Uterus (tissue), 3 donors: ENCODE measurements at regions not wholly inside any gene's neighbourhood (a gene's known extent, or its start where the extent isn't known, plus 50 kb on each side); places are given as distances from the start of the nearest gene placed in this dataset.

Experiments
- DNase-seq, 2 donors: peaks; one replicate each; pipeline ENCODE4 v3.0.0-alpha.2; 2019 to 2020
- H3K27ac ChIP-seq, 2 donors: fragments of 200-600 bp; sonication (generic); 1 replicate in 1 of 2; 2 replicates in 1 of 2; pipeline ENCODE4 v1.5.1; 2016 to 2018
- H3K27me3 ChIP-seq, 2 donors: fragments of 200-600 bp; sonication (generic); one replicate each; pipeline ENCODE4 v1.5.1; 2018 to 2019; ENCODE audit warnings: control low read depth in 1 of 2
- H3K36me3 ChIP-seq, 2 donors: fragments of 200-600 bp; sonication (generic); one replicate each; pipeline ENCODE4 v1.5.1; 2019; ENCODE audit warnings: control low read depth in 1 of 2
- H3K4me1 ChIP-seq, 2 donors: fragments of 200-600 bp; sonication (generic); one replicate each; pipeline ENCODE4 v1.5.1; 2018 to 2019; ENCODE audit warnings: control low read depth in 1 of 2
- H3K4me3 ChIP-seq, 2 donors: fragments of 200-600 bp; sonication (generic); 1 replicate in 1 of 2; 2 replicates in 1 of 2; pipeline ENCODE4 v1.5.1; 2018 to 2019; ENCODE audit warnings: mild to moderate bottlenecking in 1 of 2
- H3K9me3 ChIP-seq, 2 donors: fragments of 200-600 bp; sonication (generic); one replicate each; pipeline ENCODE4 v1.5.1; 2019; ENCODE audit warnings: control low read depth in 1 of 2
- POLR2A ChIP-seq, 2 donors: fragments of 450-650 bp; IDR thresholded peaks; one replicate each; pipeline ENCODE4 v1.6.1; 2016; ENCODE audit warnings: antibody characterized with exemption in 2 of 2, mild to moderate bottlenecking in 1 of 2, moderate library complexity in 1 of 2
- intact Hi-C: fragments of 100-400 bp; cut with DNase I; formaldehyde crosslinking; loops from one replicate; pipeline ENCODE4 v1.15.1; 2023; ENCODE audit warnings: low total_unique reads
- TF ChIP-seq, protein P1 (sequence below), 4 experiments: fragments of 200-600 bp in 2 of 4; fragments of 450-650 bp in 2 of 4; sonication (generic) in 2 of 4; IDR thresholded peaks; one replicate each; pipeline ENCODE4 v1.5.1; 2016 to 2019; ENCODE audit warnings: antibody characterized with exemption in 4 of 4, mild to moderate bottlenecking in 2 of 4, moderate library complexity in 1 of 4
- donor health status: DM: yes; HTN: yes; CAD: no.

DNA sequence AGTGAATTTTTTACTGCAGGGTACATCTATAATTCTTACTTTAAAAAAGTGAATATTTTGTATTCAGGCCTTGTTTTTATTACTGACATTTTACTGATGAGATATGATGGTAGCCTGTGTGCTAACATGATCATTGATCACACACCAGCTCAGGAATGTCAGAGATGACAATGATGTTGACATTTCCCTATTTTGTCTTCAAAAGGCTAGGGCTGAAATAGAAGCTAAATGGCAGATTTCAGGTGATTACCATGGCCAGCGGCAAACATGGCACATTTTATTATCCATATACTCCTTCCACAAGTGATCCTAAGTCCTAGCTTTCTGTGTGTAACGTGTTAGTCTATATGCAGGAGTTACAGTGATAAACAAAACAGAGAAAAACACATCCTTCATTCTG, 544.3 kb upstream of the MIR17HG start:
- H3K27ac ChIP-seq = no peak overlapping the region
- H3K4me1 ChIP-seq = no peaks in the 10 kb centered on the region
- TF ChIP-seq, protein P1, sequence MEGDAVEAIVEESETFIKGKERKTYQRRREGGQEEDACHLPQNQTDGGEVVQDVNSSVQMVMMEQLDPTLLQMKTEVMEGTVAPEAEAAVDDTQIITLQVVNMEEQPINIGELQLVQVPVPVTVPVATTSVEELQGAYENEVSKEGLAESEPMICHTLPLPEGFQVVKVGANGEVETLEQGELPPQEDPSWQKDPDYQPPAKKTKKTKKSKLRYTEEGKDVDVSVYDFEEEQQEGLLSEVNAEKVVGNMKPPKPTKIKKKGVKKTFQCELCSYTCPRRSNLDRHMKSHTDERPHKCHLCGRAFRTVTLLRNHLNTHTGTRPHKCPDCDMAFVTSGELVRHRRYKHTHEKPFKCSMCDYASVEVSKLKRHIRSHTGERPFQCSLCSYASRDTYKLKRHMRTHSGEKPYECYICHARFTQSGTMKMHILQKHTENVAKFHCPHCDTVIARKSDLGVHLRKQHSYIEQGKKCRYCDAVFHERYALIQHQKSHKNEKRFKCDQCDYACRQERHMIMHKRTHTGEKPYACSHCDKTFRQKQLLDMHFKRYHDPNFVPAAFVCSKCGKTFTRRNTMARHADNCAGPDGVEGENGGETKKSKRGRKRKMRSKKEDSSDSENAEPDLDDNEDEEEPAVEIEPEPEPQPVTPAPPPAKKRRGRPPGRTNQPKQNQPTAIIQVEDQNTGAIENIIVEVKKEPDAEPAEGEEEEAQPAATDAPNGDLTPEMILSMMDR (IDR thresholded peaks at IDR 0.05) = no peak
- no peak for TF ChIP-seq POLR2A (IDR thresholded peaks at IDR 0.05)
- no peaks in the 10 kb centered on the region for H3K9me3 ChIP-seq
- no peaks in the 10 kb centered on the region for H3K27me3 ChIP-seq
- intact Hi-C loops = no loop called here
- no peaks in the 10 kb centered on the region for H3K36me3 ChIP-seq
- no peak for DNase-seq
- no peak overlapping the region for H3K4me3 ChIP-seq

DNA sequence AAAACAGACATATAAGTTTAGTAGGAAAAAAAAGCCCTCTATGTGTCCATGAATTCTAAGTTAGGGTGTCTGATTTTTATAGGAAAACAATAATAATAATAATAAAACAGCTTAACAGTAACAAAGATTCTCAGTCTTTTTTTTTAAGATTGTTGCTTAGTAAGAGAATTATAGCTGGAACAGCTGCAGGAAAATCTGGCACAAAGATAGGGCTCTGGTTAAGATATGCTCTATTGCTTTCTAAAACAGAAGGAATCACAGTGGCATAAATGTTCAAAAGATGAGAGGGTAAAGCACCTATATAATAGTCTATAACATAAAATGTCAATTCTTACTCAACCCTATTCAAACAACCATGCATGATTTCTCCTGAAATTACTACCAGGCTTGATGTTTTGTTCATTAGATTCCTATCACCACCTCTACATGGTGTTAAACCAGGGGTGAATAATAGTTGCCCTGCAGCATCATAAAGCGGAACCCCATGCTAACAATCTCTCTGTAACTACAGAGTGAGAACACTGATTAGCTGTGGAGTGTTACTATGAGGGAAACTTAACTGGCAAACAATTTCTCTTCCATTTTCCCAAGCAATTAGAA, 541.4 kb upstream of the MIR17HG start:
- no peak for DNase-seq
- H3K27me3 ChIP-seq = no peaks in the 10 kb centered on the region
- no peak overlapping the region for H3K27ac ChIP-seq
- intact Hi-C loops = no loop called here
- no peaks in the 10 kb centered on the region for H3K36me3 ChIP-seq
- H3K4me3 ChIP-seq = no peak overlapping the region
- no peak for TF ChIP-seq POLR2A (IDR thresholded peaks at IDR 0.05)
- TF ChIP-seq, protein P1 (IDR thresholded peaks at IDR 0.05) = no peak
- no peaks in the 10 kb centered on the region for H3K4me1 ChIP-seq
- H3K9me3 ChIP-seq = no peaks in the 10 kb centered on the region

DNA sequence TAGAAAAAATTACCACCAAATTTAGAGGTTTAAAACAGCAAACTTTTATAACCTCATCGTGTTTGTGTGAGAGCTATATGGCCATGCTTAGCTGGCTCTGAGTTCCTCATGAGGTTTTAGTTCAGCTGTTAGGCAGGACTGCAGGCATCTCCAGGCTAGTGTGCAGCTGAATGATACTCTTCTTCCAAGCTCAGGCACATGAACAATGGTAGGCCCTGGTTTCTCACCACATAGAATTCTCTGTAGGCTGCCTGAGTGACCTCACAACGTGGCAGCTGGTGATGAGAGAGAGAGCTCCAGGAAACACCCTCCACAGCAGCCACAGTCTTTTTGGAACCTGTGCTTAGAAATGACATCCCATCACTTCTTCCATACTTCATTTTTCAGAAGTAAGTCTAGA, 540.6 kb upstream of the MIR17HG start:
- H3K36me3 ChIP-seq = no peaks in the 10 kb centered on the region
- DNase-seq = no peak
- no peaks in the 10 kb centered on the region for H3K4me1 ChIP-seq
- H3K27me3 ChIP-seq = no peaks in the 10 kb centered on the region
- no peak overlapping the region for H3K27ac ChIP-seq
- no peaks in the 10 kb centered on the region for H3K9me3 ChIP-seq
- H3K4me3 ChIP-seq = no peak overlapping the region
- TF ChIP-seq POLR2A (IDR thresholded peaks at IDR 0.05) = no peak
- TF ChIP-seq, protein P1 (IDR thresholded peaks at IDR 0.05) = no peak
- intact Hi-C loops = no loop called here

DNA sequence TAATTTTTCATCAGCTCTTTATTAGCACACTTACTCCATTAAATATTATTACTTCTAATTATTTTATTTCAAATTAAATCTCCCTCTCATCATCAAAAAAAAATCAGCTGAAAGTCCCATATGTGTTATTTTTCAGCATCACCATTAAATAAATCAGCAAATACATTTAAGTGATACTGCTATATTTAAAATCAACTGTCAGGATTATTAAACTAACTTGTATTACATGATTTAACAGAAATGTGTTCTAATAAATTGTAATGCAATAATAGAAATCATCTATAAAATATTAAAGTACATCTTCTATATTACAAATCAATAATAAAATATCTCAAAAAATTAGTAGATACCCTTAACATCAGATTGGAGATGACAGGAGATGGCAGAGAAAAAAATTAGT, 538.6 kb upstream of the MIR17HG start:
- no peaks in the 10 kb centered on the region for H3K27me3 ChIP-seq
- no peaks in the 10 kb centered on the region for H3K9me3 ChIP-seq
- H3K27ac ChIP-seq = no peak overlapping the region
- no peak for TF ChIP-seq POLR2A (IDR thresholded peaks at IDR 0.05)
- TF ChIP-seq, protein P1 (IDR thresholded peaks at IDR 0.05) = no peak
- no peak overlapping the region for H3K4me3 ChIP-seq
- no peaks in the 10 kb centered on the region for H3K4me1 ChIP-seq
- intact Hi-C loops = no loop called here
- no peaks in the 10 kb centered on the region for H3K36me3 ChIP-seq
- no peak for DNase-seq

DNA sequence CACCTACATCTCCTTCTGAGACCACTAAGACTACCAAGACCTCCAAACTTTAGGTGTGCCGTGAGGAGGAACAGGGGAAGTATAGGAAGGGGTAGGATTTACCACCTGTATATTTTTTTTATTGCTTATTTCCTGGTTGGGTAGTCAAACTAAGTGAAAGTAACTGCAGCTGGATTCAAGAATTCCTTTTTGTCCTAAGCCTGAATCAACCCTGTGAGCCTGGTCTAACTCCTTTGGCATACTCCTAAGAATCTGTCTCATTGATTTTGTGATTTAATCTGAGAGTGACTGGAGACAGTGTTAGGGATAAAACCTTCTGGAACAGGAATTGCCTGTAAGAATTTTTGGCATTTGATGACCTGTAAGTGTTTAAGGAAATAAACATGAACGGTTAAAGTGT, 523.5 kb upstream of the MIR17HG start:
- Histone ChIP-seq H3K9me3 (no peaks in the 10 kb centered on the region), H3K36me3 (no peaks in the 10 kb centered on the region), H3K27ac (no peak overlapping the region), H3K27me3 (no peaks in the 10 kb centered on the region), H3K4me3 (no peak overlapping the region), H3K4me1 (no peaks in the 10 kb centered on the region)
- no peak for DNase-seq
- intact Hi-C loops = no loop called here
- TF ChIP-seq, protein P1 (IDR thresholded peaks at IDR 0.05) = no peak
- no peak for TF ChIP-seq POLR2A (IDR thresholded peaks at IDR 0.05)
